Fibroblast of villous mesenchyme (primary cell): ENCODE measurements at regions not wholly inside any gene's neighbourhood (a gene's known extent, or its start where the extent isn't known, plus 50 kb on each side); places are given as distances from the start of the nearest gene placed in this dataset.

ENCODE experiments used
- DNase-seq: peaks from one replicate; pipeline ENCODE4 v3.0.0-alpha.2; 2010; ENCODE audit warnings: low read depth
- H3K4me3 ChIP-seq: 2 replicates; pipeline ENCODE4 v1.5.1; 2011; ENCODE audit warnings: low read depth, mild to moderate bottlenecking, low read length
- CTCF ChIP-seq: IDR thresholded peaks from 2 replicates; pipeline ENCODE4 v1.5.1; 2012; ENCODE audit warnings: low read depth, mild to moderate bottlenecking, low read length; ENCODE audit not compliant: insufficient read depth

DNA sequence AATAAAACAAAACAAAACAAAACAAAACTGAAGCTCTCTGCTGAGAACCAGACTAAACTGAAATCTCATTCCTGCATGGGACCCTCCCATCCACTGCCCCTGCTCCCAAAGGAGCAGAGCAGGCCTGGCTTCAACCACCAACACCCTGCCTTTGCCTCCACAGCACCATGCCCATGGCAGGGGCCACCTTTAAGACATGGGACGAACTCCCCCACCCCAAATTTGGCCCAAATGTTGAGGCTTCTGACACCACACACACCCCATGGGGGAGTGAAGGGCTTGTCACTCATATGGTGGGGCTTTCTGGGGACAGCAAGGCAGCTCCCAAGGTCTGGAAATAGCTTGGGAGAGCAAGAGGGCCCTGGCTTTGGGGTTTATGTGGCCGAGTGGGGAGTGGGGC is 177.2 kb downstream of the KIF26A start:
- no peak for DNase-seq
- no peak for TF ChIP-seq CTCF
- H3K4me3 ChIP-seq = no peak overlapping the region

GRCh38 chr14:104316121-104316722 is 177.8 kb downstream of the KIF26A start:
- H3K4me3 ChIP-seq = no peak overlapping the region
- no peak for DNase-seq
- no peak for TF ChIP-seq CTCF

- no peak overlapping the region for H3K4me3 ChIP-seq
- no peak for DNase-seq
- TF ChIP-seq CTCF = no peak
Measured at GRCh38 chr14:104316723-104317491, 178.5 kb downstream of the KIF26A start.

DNA sequence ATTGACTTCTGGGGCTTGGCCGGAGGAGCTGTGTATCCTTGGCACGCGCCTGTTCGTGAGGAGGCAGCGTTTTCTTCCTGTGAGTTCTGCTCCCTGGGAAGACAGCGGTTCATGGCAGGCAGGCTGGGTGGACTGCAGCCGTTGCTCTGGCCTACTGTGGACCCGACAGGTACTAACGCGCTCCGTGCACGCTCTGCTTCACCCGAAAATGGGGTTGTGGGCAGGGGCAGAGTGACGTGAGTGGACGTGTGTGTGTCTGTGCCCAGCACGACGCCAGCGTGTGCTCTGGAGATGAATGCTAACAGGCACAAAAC is 179.1 kb downstream of the KIF26A start:
- H3K4me3 ChIP-seq = no peak overlapping the region
- no peak for TF ChIP-seq CTCF
- no peak for DNase-seq

DNA sequence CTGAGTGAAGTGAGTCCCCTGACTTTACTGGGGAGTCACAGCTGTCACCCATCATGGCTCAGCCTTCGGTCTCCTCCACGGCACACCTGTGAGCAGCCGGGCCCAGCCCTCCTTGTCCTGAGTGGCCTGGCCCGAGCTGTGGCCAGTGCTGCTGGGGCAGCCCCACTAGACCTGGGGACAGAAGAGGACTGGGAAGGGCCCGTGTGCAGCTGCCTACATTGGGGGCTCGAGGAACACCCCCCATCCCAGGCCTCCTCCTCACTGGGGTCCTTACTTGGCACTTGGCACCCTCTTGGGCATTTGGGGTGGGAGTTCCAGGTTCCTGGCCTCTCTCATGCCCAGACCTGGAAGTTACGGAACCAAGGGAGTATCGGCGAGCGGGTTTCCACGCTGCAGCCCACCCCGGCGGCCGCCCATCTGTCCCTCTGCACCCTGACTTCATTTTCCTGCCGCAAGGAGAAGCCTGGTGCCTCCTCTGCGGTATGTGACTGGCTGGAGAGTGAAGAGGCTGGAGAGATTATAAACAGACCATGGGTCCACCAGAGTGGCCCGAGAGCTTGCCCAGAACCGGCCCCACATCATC is 179.7 kb downstream of the KIF26A start:
- TF ChIP-seq CTCF = no peak
- H3K4me3 ChIP-seq = no peak overlapping the region
- no peak for DNase-seq

GRCh38 chr14:104318558-104319490 is 180.4 kb downstream of the KIF26A start:
- H3K4me3 ChIP-seq = no peak overlapping the region
- TF ChIP-seq CTCF = no peak
- no peak for DNase-seq
